Endothelial cell of umbilical vein (primary cell): ENCODE measurements at regions not wholly inside any gene's neighbourhood (a gene's known extent, or its start where the extent isn't known, plus 50 kb on each side); places are given as distances from the start of the nearest gene placed in this dataset.
"Not testable (repeated sequence)": the region's sequence is repeated elsewhere in the genome, so short reads cannot be mapped to it uniquely, and the experiment has no call there.

Experiments used
- CTCF ChIP-seq, 2 donors: IDR thresholded peaks; 1 replicate in 1 of 2; 2 replicates in 1 of 2; pipeline ENCODE4 v1.5.1; 2011; ENCODE audit warnings: low read length in 2 of 2, mild to moderate bottlenecking in 2 of 2, moderate library complexity in 2 of 2, control low read depth in 1 of 2, inconsistent platforms in 1 of 2, low read depth in 1 of 2; ENCODE audit not compliant: insufficient read depth in 1 of 2; ENCODE audit errors: extremely low read depth in 1 of 2
- EZH2 ChIP-seq: IDR thresholded peaks from 2 replicates; pipeline ENCODE4 v1.6.1; 2012; ENCODE audit warnings: borderline replicate concordance, low read depth, mild to moderate bottlenecking, moderate library complexity, low read length, inconsistent platforms; ENCODE audit not compliant: severe bottlenecking
- FOS ChIP-seq: IDR thresholded peaks from 2 replicates; pipeline ENCODE4 v1.6.1; 2011; ENCODE audit warnings: mild to moderate bottlenecking, low read length, moderate library complexity, borderline replicate concordance; ENCODE audit not compliant: insufficient read depth
- JUN ChIP-seq: IDR thresholded peaks from 2 replicates; pipeline ENCODE4 v1.6.1; 2011; ENCODE audit warnings: borderline replicate concordance, low read depth; ENCODE audit not compliant: insufficient read length, insufficient read depth
- MYC ChIP-seq: IDR thresholded peaks from one replicate; pipeline ENCODE4 v1.6.1; 2011; ENCODE audit warnings: mild to moderate bottlenecking, low read depth, low read length
- POLR2A ChIP-seq: IDR thresholded peaks from 2 replicates; pipeline ENCODE4 v1.6.1; 2012; ENCODE audit warnings: low read depth, mild to moderate bottlenecking, control low read depth, low read length
- POLR2AphosphoS5 ChIP-seq: IDR thresholded peaks from 2 replicates; pipeline ENCODE4 v1.6.1; 2012; ENCODE audit warnings: low read depth, mild to moderate bottlenecking, control low read depth, low read length, moderate library complexity; ENCODE audit not compliant: insufficient read depth

GRCh38 chr3:125682610-125683009 lies 87.3 kb upstream of the OSBPL11 start:
- not testable (repeated sequence) for TF ChIP-seq FOS; POLR2AphosphoS5; CTCF (IDR thresholded peaks at IDR 0.05; ENCODE audit: extremely low read depth in 1 of 2, insufficient read depth in 1 of 2, low read depth in 1 of 2, low read length in 2 of 2); MYC; EZH2; POLR2A; JUN
